ENCODE measurements at regions not wholly inside any gene's neighbourhood (a gene's known extent, or its start where the extent isn't known, plus 50 kb on each side); places are given as distances from the start of the nearest gene placed in this dataset.

DNA sequence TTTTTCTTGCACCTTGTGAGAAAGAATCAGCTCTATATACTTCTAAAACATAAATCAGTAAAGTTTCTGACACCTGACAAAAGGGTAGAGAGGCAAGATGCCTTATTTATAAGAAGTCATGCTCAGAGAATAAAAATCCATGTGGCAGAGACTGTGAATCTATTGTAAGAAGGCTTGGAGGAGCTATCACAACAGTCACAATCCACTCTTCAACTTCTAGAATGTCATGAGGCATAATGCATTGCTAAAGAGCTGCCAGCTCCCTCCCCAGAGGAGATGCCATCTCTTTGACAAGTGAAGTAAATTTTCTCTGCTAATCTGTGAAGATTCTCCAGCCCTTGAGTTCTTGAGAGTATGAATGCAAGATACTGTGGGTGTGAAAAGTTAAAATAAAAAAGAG, 971.2 kb upstream of the IGFBP7 start:
- DNase-seq (ENCODE audit: low spot score) (no peak), FAIRE-seq (no peak), ATAC-seq (no peak)
- Histone ChIP-seq H3K79me2 (ENCODE audit: insufficient read depth, low read length) (no peaks in the 10 kb centered on the region), H3K4me3 (replicated peaks in 1 of 3; ENCODE audit: insufficient read depth in 1 of 3, low read depth in 2 of 3, low read length in 3 of 3) (no peak overlapping the region), H3K9me3 (ENCODE audit: low read length) (peaks cover 68% of the 10 kb centered on the region), H3K4me1 (ENCODE audit: insufficient read depth, low read length) (no peaks in the 10 kb centered on the region), H2AFZ (ENCODE audit: low read length) (no peak overlapping the region), H3K4me2 (ENCODE audit: low read depth, low read length) (no peak overlapping the region), H3K27me3 (ENCODE audit: control insufficient read depth in 1 of 2, insufficient read depth in 2 of 2, low read length in 2 of 2) (no peaks in the 10 kb centered on the region), H3K27ac (ENCODE audit: extremely low read length, insufficient read depth, low read length) (no peak overlapping the region), H3K36me3 (replicated peaks in 1 of 2; ENCODE audit: control insufficient read depth in 1 of 2, insufficient read depth in 2 of 2, low read length in 2 of 2) (no peaks in the 10 kb centered on the region), H3K9ac (ENCODE audit: insufficient read depth, low read depth, low read length) (no peak overlapping the region), H4K20me1 (ENCODE audit: insufficient read depth, low read length) (no peaks in the 10 kb centered on the region)
- TF ChIP-seq, protein P1, sequence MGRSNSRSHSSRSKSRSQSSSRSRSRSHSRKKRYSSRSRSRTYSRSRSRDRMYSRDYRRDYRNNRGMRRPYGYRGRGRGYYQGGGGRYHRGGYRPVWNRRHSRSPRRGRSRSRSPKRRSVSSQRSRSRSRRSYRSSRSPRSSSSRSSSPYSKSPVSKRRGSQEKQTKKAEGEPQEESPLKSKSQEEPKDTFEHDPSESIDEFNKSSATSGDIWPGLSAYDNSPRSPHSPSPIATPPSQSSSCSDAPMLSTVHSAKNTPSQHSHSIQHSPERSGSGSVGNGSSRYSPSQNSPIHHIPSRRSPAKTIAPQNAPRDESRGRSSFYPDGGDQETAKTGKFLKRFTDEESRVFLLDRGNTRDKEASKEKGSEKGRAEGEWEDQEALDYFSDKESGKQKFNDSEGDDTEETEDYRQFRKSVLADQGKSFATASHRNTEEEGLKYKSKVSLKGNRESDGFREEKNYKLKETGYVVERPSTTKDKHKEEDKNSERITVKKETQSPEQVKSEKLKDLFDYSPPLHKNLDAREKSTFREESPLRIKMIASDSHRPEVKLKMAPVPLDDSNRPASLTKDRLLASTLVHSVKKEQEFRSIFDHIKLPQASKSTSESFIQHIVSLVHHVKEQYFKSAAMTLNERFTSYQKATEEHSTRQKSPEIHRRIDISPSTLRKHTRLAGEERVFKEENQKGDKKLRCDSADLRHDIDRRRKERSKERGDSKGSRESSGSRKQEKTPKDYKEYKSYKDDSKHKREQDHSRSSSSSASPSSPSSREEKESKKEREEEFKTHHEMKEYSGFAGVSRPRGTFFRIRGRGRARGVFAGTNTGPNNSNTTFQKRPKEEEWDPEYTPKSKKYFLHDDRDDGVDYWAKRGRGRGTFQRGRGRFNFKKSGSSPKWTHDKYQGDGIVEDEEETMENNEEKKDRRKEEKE (IDR thresholded peaks at IDR 0.05): no peak
- TF ChIP-seq RXRA (CRISPR knock-in tag; IDR thresholded peaks at IDR 0.05) (no peak), KDM2A (CRISPR knock-in tag; IDR thresholded peaks at IDR 0.05; ENCODE audit: borderline replicate concordance, low read depth) (no peak), EEA1 (CRISPR knock-in tag; IDR thresholded peaks at IDR 0.05; ENCODE audit: borderline replicate concordance) (no peak), NFYC (CRISPR knock-in tag; IDR thresholded peaks at IDR 0.05) (no peak)
- TF ChIP-seq, protein P2, sequence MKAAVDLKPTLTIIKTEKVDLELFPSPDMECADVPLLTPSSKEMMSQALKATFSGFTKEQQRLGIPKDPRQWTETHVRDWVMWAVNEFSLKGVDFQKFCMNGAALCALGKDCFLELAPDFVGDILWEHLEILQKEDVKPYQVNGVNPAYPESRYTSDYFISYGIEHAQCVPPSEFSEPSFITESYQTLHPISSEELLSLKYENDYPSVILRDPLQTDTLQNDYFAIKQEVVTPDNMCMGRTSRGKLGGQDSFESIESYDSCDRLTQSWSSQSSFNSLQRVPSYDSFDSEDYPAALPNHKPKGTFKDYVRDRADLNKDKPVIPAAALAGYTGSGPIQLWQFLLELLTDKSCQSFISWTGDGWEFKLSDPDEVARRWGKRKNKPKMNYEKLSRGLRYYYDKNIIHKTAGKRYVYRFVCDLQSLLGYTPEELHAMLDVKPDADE (CRISPR knock-in tag; IDR thresholded peaks at IDR 0.05): no peak
- in situ Hi-C loops (cut with HindIII; ENCODE audit: extremely low pct_ligation_motif_present, low pct_unique_long_range_greater_than_20kb) (no loop called here), intact Hi-C loops (cut with micrococcal nuclease; ENCODE audit: unreplicated experiment) (no loop called here)
- BruUV-seq (replicated peaks): no TSS peak
- ChIA-PET CTCF (ENCODE audit: low intra/inter-chr PET ratio, low total read pairs) (no interaction called here), POLR2A (no interaction called here)

DNA sequence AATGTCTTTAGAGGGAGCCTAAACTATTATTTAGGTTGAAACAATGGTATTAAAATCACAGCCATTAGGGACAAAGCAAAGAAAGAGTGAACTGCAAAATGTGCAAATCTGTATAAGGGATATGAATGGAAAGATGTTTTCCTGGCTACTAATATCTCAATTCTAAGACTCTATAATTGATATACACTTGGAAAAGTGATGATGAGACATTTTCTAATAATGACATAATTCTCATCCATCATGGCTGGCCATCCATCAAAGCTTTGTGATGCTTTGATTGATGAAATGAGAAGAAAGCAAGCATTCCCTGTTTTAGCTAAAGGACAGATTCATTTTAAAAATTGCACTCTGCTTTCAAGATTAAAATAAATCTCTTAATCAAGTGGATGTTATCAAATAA, 965.5 kb upstream of the IGFBP7 start:
- no peak overlapping the region for H3K4me2 ChIP-seq (ENCODE audit: low read depth, low read length)
- ChIA-PET CTCF (ENCODE audit: low intra/inter-chr PET ratio, low total read pairs) (no interaction called here), POLR2A (no interaction called here)
- H3K9ac ChIP-seq (ENCODE audit: insufficient read depth, low read depth, low read length): no peak overlapping the region
- H4K20me1 ChIP-seq (ENCODE audit: insufficient read depth, low read length): no peaks in the 10 kb centered on the region
- in situ Hi-C loops (cut with HindIII; ENCODE audit: extremely low pct_ligation_motif_present, low pct_unique_long_range_greater_than_20kb): no loop called here
- TF ChIP-seq MAFF (IDR thresholded peaks at IDR 0.05; ENCODE audit: low read depth, low read length) (peak; percentile 53; the same call in 1 of the 2 replicates), KDM6A (CRISPR knock-in tag; IDR thresholded peaks at IDR 0.05; ENCODE audit: low read depth) (no peak), NCOR1 (IDR thresholded peaks at IDR 0.05; ENCODE audit: borderline replicate concordance, low read length) (no peak), MAFK (conservative IDR thresholded peaks at IDR 0.05 in 1 of 2, IDR thresholded peaks at IDR 0.05 in 1 of 2; ENCODE audit: low read length in 2 of 2) (peak; percentile 72 to 76)
- TF ChIP-seq, protein P3, sequence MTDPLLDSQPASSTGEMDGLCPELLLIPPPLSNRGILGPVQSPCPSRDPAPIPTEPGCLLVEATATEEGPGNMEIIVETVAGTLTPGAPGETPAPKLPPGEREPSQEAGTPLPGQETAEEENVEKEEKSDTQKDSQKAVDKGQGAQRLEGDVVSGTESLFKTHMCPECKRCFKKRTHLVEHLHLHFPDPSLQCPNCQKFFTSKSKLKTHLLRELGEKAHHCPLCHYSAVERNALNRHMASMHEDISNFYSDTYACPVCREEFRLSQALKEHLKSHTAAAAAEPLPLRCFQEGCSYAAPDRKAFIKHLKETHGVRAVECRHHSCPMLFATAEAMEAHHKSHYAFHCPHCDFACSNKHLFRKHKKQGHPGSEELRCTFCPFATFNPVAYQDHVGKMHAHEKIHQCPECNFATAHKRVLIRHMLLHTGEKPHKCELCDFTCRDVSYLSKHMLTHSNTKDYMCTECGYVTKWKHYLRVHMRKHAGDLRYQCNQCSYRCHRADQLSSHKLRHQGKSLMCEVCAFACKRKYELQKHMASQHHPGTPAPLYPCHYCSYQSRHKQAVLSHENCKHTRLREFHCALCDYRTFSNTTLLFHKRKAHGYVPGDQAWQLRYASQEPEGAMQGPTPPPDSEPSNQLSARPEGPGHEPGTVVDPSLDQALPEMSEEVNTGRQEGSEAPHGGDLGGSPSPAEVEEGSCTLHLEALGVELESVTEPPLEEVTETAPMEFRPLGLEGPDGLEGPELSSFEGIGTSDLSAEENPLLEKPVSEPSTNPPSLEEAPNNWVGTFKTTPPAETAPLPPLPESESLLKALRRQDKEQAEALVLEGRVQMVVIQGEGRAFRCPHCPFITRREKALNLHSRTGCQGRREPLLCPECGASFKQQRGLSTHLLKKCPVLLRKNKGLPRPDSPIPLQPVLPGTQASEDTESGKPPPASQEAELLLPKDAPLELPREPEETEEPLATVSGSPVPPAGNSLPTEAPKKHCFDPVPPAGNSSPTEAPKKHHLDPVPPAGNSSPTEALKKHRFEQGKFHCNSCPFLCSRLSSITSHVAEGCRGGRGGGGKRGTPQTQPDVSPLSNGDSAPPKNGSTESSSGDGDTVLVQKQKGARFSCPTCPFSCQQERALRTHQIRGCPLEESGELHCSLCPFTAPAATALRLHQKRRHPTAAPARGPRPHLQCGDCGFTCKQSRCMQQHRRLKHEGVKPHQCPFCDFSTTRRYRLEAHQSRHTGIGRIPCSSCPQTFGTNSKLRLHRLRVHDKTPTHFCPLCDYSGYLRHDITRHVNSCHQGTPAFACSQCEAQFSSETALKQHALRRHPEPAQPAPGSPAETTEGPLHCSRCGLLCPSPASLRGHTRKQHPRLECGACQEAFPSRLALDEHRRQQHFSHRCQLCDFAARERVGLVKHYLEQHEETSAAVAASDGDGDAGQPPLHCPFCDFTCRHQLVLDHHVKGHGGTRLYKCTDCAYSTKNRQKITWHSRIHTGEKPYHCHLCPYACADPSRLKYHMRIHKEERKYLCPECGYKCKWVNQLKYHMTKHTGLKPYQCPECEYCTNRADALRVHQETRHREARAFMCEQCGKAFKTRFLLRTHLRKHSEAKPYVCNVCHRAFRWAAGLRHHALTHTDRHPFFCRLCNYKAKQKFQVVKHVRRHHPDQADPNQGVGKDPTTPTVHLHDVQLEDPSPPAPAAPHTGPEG (CRISPR knock-in tag; IDR thresholded peaks at IDR 0.05): no peak
- no TSS peak for BruUV-seq (replicated peaks)
- no peaks in the 10 kb centered on the region for H3K79me2 ChIP-seq (ENCODE audit: insufficient read depth, low read length)
- DNase-seq (ENCODE audit: low spot score) (no peak), ATAC-seq (no peak), FAIRE-seq (no peak)
- H3K4me1 ChIP-seq (ENCODE audit: insufficient read depth, low read length): no peaks in the 10 kb centered on the region
- H3K9me3 ChIP-seq (ENCODE audit: low read length): peaks cover 71% of the 10 kb centered on the region
- H3K27me3 ChIP-seq (ENCODE audit: control insufficient read depth in 1 of 2, insufficient read depth in 2 of 2, low read length in 2 of 2): no peaks in the 10 kb centered on the region
- H3K4me3 ChIP-seq (replicated peaks in 1 of 3; ENCODE audit: insufficient read depth in 1 of 3, low read depth in 2 of 3, low read length in 3 of 3): no peak overlapping the region
- intact Hi-C loops (cut with micrococcal nuclease; ENCODE audit: unreplicated experiment): no loop called here
- no peak overlapping the region for H3K27ac ChIP-seq (ENCODE audit: extremely low read length, insufficient read depth, low read length)
- H2AFZ ChIP-seq (ENCODE audit: low read length): no peak overlapping the region
- H3K36me3 ChIP-seq (replicated peaks in 1 of 2; ENCODE audit: control insufficient read depth in 1 of 2, insufficient read depth in 2 of 2, low read length in 2 of 2): no peaks in the 10 kb centered on the region

Data from HepG2 (cell line).